MV-4-11 (cell line): ENCODE measurements at regions not wholly inside any gene's neighbourhood (a gene's known extent, or its start where the extent isn't known, plus 50 kb on each side); places are given as distances from the start of the nearest gene placed in this dataset.
"Not testable (repeated sequence)": the region's sequence is repeated elsewhere in the genome, so short reads cannot be mapped to it uniquely, and the experiment has no call there.

Experiments used
- DNase-seq: peaks from one replicate; lab custom pipeline; 2025; lab: John Stamatoyannopoulos, UW

DNA sequence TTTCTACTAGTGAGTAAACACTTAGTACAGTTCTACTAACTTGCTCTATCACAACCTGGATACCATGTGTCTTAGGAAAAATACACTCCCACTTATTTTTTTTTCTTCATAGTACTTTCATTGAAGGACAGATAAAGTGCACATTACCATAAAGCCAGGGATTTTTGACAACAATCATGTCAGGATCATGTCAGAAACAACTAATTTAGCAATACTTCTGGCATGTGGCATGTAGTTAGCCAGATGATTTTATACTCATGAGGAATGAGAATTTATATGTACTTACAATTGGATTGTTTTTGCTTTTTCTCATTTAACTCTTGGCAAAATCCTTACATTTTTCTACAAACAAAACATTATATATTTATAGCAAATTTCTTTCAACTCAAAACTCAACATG is 630.7 kb upstream of the GRM3 start:
- DNase-seq, result no peak

- no peak for DNase-seq
Measured at GRCh38 chr7:86008898-86009297, 634.8 kb upstream of the GRM3 start.

GRCh38 chr7:86006909-86007308 is 636.8 kb upstream of the GRM3 start:
- DNase-seq, result no peak

DNA sequence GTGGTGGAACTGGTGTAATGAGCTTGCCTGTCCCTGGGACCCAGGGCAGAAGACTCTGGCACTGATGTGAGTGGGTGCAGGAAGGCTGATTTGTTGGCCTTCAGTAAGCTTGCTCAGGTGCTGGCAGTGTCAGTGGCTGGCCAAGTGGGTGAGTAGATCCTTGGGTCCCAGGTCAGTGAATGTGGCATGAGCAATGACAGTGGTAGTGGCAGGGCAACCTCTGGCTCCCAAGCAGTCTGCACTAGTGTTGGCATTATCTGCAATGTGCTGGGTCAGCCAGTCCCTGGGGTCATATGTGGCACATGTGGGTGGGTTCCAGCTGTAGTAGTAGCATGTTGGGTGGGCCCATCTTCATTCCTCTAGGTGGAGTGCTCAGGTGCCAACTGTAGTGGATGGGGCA is 640.9 kb upstream of the GRM3 start:
- DNase-seq, result no peak

DNA sequence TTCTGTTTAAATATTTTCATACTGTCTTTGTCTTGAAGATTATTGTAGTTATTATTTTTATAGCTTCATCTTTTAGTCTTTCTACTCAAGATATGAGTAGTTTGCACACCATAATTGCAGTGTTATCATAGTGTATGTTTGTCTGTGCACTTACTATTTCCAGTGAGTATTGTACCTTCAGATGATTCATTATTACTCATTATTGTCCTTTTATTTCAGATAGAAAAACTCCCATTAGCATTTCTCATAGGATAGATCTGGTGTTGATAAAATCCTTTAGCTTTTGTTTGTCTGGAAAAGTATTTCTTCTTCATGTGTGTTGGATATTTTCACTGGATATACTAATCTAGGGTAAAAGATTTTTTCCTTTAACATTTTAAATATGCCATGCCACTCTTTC is 646.2 kb upstream of the GRM3 start:
- no peak for DNase-seq

DNA sequence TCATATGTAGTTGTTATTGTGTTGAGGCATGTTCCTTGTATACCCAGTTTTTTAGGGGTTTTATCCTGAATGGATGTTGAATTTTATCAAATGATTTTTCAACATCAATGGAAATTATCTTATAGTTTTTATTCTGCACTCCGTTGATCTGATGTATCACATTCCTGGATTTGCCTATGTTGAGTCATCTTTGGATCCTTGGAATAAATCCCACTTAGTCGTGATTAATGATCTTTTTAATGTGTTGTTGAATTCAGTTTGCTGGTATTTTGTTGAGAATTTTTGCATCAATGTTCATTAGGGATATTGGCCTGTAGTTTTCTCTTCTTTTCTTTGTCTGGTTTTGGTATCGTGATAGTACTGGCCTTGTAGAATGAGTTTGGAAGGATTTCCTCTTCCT is 648.6 kb upstream of the GRM3 start:
- DNase-seq, result no peak

GRCh38 chr7:85980740-85981139 is 663.0 kb upstream of the GRM3 start:
- no peak for DNase-seq

DNA sequence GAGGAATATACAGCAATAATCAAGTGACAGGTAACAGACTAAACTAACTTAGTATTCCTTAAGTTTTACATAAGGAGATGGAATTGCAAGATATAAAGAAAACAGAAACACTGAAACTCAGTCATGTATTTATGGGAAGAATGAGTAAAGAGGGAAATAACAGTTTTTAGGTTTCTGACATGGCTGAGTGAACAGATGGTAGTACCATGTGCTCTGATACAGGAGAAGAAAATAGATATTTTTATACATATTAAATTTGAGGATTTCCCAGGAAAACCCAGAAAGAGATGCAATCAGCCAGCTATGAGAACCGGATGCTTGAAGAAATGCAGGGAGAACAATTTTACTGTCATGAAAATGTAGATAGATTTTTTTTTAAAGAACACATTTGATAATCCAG is 669.5 kb upstream of the GRM3 start:
- DNase-seq, result no peak

GRCh38 chr7:85972504-85973141 is 671.1 kb upstream of the GRM3 start:
- no peak for DNase-seq

GRCh38 chr7:85954961-85955360 is 688.7 kb upstream of the GRM3 start:
- no peak for DNase-seq

DNA sequence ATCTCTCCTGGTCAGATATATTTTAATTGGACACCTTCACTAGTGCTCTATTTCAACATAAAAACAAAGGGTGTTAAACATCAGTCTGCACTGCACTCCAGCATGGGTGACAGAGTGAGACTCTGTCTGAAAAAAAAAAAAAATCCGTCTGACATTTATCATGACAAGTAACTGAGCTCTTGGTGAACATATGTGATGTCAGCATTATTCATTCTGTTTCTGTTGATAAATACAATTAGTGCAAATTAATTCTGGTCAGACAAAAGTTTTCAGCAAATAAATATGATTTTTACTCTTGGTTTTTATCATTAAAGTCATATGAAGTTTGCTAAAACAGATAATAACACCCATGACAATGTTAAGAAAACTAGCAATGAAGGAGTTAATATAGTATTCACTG is 692.8 kb upstream of the GRM3 start:
- DNase-seq, result no peak

GRCh38 chr7:85950418-85950817 is 693.3 kb upstream of the GRM3 start:
- DNase-seq, result no peak

GRCh38 chr7:85947767-85948166 is 695.9 kb upstream of the GRM3 start:
- DNase-seq, result no peak

DNA sequence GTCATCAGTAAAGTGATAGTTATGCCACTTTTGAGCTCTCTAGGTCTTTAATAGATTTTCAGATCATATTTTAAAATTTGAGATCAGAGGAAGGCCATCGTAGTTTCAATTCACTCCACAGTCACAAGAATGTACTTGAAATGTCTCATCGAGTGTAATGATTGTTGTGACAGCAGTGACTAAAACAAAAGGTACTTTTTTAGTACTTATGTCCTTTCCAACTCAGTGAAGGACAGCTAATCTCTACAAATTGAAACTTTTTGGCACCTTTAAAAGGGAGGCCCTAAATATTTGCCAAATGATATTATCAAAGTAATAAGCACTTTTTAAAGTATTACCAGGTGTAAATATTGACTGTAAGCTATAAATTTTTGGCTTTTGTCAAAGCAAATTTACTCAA is 702.9 kb upstream of the GRM3 start:
- no peak for DNase-seq

GRCh38 chr7:85931919-85932318 is 711.8 kb upstream of the GRM3 start:
- DNase-seq, result no peak

GRCh38 chr7:85928500-85928899 is 715.2 kb upstream of the GRM3 start:
- no peak for DNase-seq

DNA sequence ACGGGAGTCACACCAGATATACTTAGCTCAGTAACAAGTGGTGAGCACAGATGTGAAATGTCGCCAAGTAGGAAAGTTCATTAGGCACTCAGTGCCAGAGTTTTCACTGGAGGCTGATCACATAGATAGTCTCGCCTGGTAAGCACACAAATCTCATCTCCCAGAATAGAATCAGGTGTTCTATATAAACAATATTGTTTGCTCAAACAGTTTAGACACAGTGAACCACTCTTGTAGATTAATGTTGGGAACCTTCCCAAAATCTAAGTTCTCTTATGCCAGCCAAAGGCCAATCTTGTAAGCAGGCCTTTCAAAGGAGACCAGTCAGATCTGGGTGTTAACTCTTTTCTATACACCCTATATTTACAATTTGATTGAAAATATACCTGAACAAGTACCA is 716.5 kb upstream of the GRM3 start:
- no peak for DNase-seq

GRCh38 chr7:85924062-85924461 is 719.6 kb upstream of the GRM3 start:
- DNase-seq, result no peak

- no peak for DNase-seq
Measured at GRCh38 chr7:85916016-85916415, 727.7 kb upstream of the GRM3 start.

DNA sequence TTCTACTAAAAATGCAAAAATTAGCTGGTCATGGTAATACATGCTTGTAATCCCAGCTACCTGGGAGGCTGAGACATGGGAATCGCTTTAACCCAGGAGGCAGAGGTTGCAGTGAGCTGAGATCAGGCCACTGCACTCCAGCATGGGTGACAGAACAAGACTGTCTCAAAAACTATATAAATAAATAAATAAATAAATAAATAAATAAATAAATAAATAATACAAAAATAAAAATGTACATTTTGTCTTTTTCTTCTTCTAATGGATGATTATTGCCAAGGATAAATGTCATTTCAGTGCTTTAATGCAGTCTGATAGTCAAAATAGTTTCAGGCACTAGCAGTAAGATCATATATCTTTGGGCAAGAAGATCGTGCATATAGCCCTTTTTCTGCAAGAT is 727.6 kb upstream of the SEMA3D start:
- no peak for DNase-seq

- no peak for DNase-seq
Measured at GRCh38 chr7:85908051-85908450, 721.2 kb upstream of the SEMA3D start.

- no peak for DNase-seq
Measured at GRCh38 chr7:85897967-85898366, 711.1 kb upstream of the SEMA3D start.

DNA sequence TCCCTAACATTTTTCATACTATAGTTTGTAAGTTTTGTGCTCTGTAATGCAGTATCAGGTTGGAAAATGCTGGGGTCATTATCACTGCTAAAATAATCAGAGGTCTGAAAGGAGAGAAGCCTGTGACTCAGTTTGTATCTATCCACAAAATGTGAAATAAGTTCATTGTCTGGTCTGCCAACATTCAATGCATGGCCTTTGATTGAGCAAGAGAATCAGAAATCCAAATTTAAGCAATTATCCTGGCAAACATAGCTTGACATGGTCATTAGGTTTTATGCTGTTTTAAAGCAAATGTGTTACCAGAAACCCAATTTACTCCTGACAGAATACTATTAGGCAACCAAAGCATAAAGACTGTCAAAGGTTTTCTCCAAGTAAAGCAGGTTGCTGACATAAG is 709.7 kb upstream of the SEMA3D start:
- no peak for DNase-seq

DNA sequence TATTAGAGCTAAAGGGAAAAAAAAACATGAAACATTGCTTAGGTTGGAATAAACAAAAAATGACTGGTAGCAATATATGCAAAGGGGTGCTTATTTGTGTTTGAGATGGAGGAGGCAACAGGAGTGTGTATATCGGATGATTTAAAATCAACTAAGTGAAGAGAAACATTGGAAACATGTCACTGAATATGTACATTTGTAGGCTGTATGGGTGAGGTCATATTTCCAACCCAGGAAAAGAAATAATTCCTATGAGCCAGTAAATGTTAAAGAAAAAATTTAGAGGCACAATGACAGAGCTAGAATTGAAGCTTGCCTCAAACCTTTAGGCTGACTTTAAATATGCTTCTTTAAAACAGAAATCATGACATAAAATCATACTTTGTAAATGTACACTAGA is 709.0 kb upstream of the SEMA3D start:
- DNase-seq, result no peak

- not testable (repeated sequence) for DNase-seq
Measured at GRCh38 chr7:85891900-85892299, 705.0 kb upstream of the SEMA3D start.
